ENCODE measurements at regions not wholly inside any gene's neighbourhood (a gene's known extent, or its start where the extent isn't known, plus 50 kb on each side); places are given as distances from the start of the nearest gene placed in this dataset.

GRCh38 chr14:55803873-55804553 is 224.0 kb downstream of the KTN1 start:
- Histone ChIP-seq H3K79me2 (ENCODE audit: insufficient read depth, low read length) (no peaks in the 10 kb centered on the region), H4K20me1 (ENCODE audit: insufficient read depth, low read length) (no peaks in the 10 kb centered on the region), H3K9ac (ENCODE audit: low read depth, low read length) (no peak overlapping the region), H3K4me2 (ENCODE audit: insufficient read depth, low read length) (no peak overlapping the region), H2AFZ (ENCODE audit: low read depth, low read length) (no peak overlapping the region), H3K27ac (ENCODE audit: low read length) (no peak overlapping the region), H3K27me3 (ENCODE audit: insufficient read depth, low read length, poor library complexity) (no peaks in the 10 kb centered on the region), H3K4me3 (ENCODE audit: low read depth in 1 of 2, low read length in 2 of 2) (no peak overlapping the region), H3K36me3 (ENCODE audit: insufficient read depth, low read length) (no peaks in the 10 kb centered on the region), H3K4me1 (ENCODE audit: insufficient read depth, low read length) (peaks cover 27% of the 10 kb centered on the region), H3K9me3 (ENCODE audit: insufficient read depth, low read length, severe bottlenecking) (no peaks in the 10 kb centered on the region)
- no peak for TF ChIP-seq CTCF (IDR thresholded peaks at IDR 0.05; ENCODE audit: borderline replicate concordance, extremely low read depth, low read length, poor library complexity, severe bottlenecking)
- no peak for TF ChIP-seq EZH2 (IDR thresholded peaks at IDR 0.05; ENCODE audit: borderline replicate concordance, low read depth, low read length, severe bottlenecking)
- ATAC-seq (ENCODE audit: insufficient read depth, low read depth) (no peak), DNase-seq (no peak)

- Histone ChIP-seq H2AFZ (ENCODE audit: low read depth, low read length) (no peak overlapping the region), H3K79me2 (ENCODE audit: insufficient read depth, low read length) (no peaks in the 10 kb centered on the region), H3K36me3 (ENCODE audit: insufficient read depth, low read length) (no peaks in the 10 kb centered on the region), H3K4me1 (ENCODE audit: insufficient read depth, low read length) (peaks cover 27% of the 10 kb centered on the region), H3K9me3 (ENCODE audit: insufficient read depth, low read length, severe bottlenecking) (no peaks in the 10 kb centered on the region), H3K27me3 (ENCODE audit: insufficient read depth, low read length, poor library complexity) (no peaks in the 10 kb centered on the region), H3K4me3 (ENCODE audit: low read depth in 1 of 2, low read length in 2 of 2) (no peak overlapping the region), H3K27ac (ENCODE audit: low read length) (no peak overlapping the region), H4K20me1 (ENCODE audit: insufficient read depth, low read length) (no peaks in the 10 kb centered on the region), H3K4me2 (ENCODE audit: insufficient read depth, low read length) (no peak overlapping the region), H3K9ac (ENCODE audit: low read depth, low read length) (no peak overlapping the region)
- TF ChIP-seq EZH2 (IDR thresholded peaks at IDR 0.05; ENCODE audit: borderline replicate concordance, low read depth, low read length, severe bottlenecking) (no peak), CTCF (IDR thresholded peaks at IDR 0.05; ENCODE audit: borderline replicate concordance, extremely low read depth, low read length, poor library complexity, severe bottlenecking) (no peak)
- no peak for DNase-seq
- no peak for ATAC-seq (ENCODE audit: insufficient read depth, low read depth)
These were observed 225.2 kb downstream of the KTN1 start for GRCh38 chr14:55805250-55805649.

GRCh38 chr14:55807053-55807880 is 227.3 kb downstream of the KTN1 start:
- no peaks in the 10 kb centered on the region for H3K27me3 ChIP-seq (ENCODE audit: insufficient read depth, low read length, poor library complexity)
- peak overlapping the region; percentile 82 for H3K27ac ChIP-seq (ENCODE audit: low read length)
- DNase-seq (peak; percentile 84), ATAC-seq (ENCODE audit: insufficient read depth, low read depth) (peak; percentile 86)
- no peaks in the 10 kb centered on the region for H4K20me1 ChIP-seq (ENCODE audit: insufficient read depth, low read length)
- H3K79me2 ChIP-seq (ENCODE audit: insufficient read depth, low read length) = no peaks in the 10 kb centered on the region
- no peak for TF ChIP-seq EZH2 (IDR thresholded peaks at IDR 0.05; ENCODE audit: borderline replicate concordance, low read depth, low read length, severe bottlenecking)
- peak; percentile 19 for TF ChIP-seq CTCF (IDR thresholded peaks at IDR 0.05; ENCODE audit: borderline replicate concordance, extremely low read depth, low read length, poor library complexity, severe bottlenecking)
- H3K4me2 ChIP-seq (ENCODE audit: insufficient read depth, low read length) = peak overlapping the region; percentile 61
- H3K9me3 ChIP-seq (ENCODE audit: insufficient read depth, low read length, severe bottlenecking) = no peaks in the 10 kb centered on the region
- peak overlapping the region; percentile 51 for H2AFZ ChIP-seq (ENCODE audit: low read depth, low read length)
- no peaks in the 10 kb centered on the region for H3K36me3 ChIP-seq (ENCODE audit: insufficient read depth, low read length)
- peak overlapping the region in 1 of 2 experiments; percentile 45; a peak in 2 of 4 replicates for H3K4me3 ChIP-seq (ENCODE audit: low read depth in 1 of 2, low read length in 2 of 2)
- H3K4me1 ChIP-seq (ENCODE audit: insufficient read depth, low read length) = peaks cover 27% of the 10 kb centered on the region
- H3K9ac ChIP-seq (ENCODE audit: low read depth, low read length) = peak overlapping the region; percentile 29

Data from DND-41 (cell line).